GM21723 (cell line): ENCODE measurements at regions not wholly inside any gene's neighbourhood (a gene's known extent, or its start where the extent isn't known, plus 50 kb on each side); places are given as distances from the start of the nearest gene placed in this dataset.
"Not testable (repeated sequence)": the region's sequence is repeated elsewhere in the genome, so short reads cannot be mapped to it uniquely, and the experiment has no call there.

Experiments
- ATAC-seq: cut with Tn5 transposase; IDR thresholded peaks from one replicate; pipeline ENCODE4 v1.9.1; 2021; ENCODE audit warnings: mild to moderate bottlenecking, moderate library complexity; ENCODE audit not compliant: unreplicated experiment

DNA sequence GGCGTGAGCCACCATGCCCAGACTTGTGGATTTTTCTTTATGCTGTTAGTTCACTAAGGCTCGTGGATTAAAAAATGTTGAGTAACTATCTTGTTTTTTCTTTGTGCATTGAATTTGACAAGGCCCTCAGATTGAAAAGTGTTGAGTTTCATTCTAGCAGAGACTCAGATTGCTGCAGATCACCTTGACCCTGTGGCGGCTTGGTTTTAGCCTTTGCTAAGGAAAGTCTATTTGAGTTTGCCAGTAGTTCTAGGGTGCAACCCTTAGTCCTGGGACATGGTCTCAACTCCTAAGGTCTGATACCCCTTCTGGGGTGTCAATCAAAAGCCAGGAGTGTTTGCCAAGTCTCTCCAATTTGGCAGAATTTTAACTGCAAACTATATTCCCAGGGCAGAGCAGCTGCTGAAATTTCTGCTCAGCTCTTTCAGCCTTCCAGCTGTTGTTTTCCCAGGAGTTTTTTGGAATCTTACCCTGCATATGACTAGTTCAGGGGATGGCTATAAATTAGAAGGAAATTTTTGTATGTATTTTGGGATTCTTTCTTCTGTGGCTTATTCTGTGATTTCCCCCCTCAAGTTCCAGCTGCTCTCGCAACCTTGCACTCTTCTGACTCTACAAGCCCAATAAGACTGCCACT is 84.3 kb upstream of the HAND1 start:
- no peak for ATAC-seq

DNA sequence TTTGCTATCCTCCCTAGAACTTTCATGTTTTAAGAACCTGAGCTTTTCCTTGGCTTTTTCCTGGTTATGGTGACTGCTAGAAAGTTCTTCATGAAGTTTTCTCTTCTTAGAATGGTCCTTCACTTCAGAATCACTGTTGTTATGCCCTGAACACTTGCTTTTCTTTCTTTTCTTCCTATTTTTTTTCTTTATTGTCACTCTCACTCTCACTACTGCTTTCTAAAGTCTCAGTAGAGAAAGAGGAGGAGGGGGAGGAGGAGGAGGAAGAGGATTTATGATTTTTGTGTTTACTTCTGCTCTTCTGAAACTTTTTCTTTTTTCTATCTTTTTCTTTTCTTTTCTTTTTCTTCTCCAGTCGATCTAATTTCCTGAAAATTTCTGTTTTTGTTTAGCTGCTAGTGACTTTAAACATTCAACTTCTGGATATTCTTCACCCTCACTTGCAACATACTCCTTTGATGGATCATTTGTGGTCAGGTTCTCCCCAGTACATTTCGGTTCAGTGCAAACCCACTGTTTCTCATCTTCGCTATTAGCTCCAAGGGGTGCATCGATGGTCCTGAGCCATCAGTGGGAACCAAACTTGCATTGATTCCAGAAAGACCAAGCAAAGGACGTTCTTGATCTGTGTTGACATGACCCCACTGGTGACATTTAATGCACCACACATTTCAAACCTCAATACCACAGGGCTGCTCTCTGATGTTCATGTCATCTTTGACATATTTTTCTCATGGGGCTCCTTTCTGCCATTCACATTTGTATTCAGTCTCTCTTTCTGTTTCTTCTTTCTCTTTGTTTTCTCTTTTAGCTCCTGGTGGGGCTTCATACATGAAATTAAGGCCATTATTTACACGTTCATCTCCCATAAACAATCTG is 81.6 kb upstream of the HAND1 start:
- ATAC-seq = no peak

DNA sequence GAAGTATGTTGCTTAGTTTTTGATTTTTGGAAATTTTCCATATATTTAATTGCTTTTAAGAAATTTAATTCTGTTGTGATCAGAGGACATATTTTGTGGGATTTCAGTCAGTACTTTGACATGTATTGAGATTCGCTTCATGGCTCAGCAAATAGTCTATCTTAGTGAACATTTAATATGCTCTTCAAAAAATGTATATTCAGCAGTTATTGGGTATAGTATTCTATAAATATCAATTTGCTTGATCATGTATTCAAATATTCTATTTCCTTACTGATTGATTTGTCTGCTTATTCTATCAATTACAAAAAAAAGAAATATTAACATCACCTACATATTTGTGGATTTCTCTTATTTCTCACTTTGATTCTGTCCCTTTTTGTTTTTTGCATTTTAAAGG is 79.5 kb upstream of the HAND1 start:
- ATAC-seq = no peak

DNA sequence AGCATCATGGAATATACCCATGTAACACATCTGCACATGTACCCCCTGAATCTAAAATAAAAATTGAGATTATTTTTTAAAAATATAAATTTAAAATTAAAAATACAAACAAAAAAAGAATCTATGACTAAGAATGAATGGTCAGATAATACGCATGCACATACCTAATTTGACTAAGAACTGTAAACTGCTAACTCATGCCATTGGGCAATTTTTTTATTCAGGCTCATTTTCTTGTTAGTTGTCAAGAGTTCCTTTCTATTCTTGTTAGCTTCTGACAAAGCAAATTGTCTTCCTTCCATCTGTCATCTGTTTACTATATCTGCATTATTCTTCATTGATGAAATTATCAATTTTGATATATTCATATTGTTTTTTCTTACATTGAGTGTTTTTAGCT is 69.5 kb upstream of the HAND1 start:
- no peak for ATAC-seq

DNA sequence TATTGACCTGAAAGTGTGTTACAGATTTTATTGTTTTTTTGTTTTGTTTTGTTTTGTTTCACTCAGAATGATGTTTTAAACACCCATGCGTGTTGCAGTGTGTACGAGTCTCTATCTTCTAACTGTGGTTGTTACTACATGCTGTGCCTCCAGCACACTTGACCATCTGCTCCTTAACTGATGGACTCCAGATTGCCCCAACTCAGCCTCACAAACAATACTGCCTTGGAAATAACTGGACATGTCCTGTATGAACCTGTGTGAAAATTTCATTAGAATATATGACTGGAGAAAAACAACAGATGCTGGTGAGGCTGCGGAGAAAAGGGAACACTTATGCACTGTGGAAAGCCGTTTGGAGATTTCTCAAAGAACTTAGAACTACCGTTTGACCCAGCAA is 68.7 kb upstream of the HAND1 start:
- ATAC-seq = no peak

DNA sequence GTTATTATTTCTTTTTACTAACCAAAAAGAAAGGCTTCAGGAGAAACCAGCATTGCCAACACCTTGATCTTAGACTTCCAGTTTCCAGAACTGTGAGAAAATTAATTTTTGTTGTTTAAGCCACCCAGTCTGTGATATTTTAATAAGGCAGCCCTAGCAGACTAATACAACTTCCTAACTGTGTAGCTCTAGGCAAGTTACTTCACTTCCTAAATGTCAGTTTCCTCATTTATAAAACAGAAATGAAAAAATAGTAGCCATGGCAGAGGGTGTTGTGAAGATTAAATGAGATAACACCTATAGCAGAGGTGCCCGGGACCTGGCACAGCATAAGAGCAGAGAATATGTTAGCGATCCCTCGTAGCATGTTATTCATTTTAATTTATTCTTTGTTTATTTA is 66.6 kb upstream of the HAND1 start:
- ATAC-seq = no peak

DNA sequence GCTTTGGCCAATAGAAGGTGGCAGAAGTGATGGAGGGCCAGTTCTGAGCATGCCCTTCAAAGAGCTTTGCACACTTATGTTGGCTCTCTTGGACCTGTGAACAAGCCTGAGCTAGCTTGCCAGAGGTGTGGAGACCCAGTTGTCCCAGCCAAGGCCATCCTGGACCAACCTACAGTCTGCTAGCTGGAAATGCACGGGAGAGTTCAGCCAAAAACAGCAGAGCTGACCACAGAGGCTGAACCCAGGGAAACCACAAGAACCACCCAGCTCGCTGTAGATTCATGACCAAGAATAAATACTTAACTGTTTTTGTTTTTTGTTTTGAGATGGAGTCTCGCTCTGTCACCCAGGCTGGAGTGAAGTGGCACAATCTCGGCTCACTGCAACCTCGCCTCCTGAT is 65.4 kb upstream of the HAND1 start:
- ATAC-seq = no peak

DNA sequence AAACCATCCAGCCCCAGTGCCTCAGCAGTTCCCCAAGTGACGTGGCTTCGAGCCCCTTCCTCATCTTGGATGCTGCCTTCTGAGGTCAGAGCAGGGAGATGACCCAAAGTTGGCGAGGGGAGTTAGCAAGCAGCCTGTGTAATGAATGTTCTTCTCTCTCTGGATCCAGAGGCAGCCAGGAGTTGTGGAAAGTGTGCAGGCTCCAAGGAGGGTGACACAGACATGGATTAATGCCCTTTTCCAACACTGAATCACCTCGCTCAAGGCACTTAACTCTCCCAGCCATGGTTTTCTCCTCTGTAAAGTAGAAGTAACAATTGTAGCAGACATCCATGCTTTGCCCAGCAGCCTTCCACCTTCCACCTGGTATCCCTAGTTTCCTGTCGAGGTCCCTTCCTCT is 64.6 kb upstream of the HAND1 start:
- ATAC-seq = no peak

DNA sequence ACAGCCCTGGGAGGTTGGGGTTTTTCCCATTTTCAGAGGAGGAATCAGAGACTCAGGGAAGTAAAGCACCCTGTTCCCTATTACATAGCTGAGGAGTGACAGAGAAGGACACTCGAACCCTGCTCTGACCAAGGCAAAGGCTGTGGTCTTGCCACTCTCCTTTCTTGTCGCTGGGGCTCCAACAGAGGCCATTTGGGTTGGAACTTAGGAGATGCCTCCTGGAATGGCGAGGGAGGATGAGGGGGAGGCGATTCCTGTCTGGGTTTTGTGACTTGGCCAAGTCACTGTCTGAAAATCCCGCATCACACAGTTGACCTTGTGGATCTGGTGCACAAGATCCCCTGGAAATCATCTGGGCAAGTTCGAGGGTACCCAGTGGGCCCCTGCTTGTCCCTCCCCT is 64.0 kb upstream of the HAND1 start:
- ATAC-seq = no peak

DNA sequence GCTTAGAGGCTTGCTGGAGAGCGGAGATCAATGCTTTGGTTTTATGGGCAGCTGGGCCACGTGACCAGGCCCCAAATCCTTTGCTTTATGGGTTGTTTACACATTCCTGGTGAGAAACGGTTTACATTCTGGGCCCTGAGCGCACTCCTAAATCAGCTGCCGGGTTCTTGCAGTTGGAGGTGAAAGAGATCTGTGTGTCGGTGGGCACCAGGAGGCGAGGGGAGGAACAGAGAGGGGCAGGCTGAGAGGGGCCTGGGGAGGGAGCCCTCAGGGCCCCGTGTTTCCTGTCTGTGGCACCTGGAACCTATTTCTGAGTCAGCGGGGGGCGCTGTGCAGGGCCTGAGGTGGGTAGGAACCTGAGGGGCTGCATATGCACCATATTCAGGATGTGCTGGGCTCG is 63.5 kb upstream of the HAND1 start:
- ATAC-seq = no peak

DNA sequence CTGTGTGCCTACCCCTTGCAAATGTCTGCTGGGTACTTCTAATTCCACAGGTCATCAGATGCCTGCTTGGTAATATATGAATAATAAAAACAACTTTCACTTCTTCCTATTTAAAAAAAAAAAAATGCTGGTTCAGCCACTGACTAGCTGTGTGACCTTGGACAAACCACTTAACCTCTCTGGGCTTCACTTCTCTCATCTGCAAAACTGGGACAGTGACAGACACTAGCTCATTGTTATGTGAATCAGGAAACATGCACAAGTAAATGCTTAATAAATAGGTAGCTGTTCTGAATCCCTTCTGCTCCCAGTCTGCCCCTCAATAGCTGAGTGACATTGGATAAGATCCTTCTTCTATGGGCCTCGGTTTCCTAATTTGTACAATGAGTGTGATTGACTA is 62.6 kb upstream of the HAND1 start:
- ATAC-seq = no peak

DNA sequence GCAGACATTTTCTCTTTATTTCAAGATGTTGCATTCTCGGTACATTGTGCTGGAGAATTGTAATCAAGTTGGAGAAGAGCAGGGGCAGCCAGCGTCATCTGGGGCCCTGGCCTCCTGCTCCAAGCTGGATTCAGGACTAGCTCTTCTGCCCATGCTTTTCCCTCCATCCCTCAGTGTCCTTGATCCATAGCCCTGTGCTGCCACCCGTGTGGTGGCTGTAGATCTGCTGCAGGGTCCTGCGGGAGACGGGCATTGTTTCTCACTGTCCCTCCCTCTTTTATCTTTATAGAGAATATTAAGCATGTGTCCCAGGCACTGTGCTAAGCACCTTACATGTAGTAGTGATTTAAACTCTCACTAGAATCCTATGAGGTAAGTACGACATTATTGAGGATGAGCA is 60.5 kb upstream of the HAND1 start:
- ATAC-seq = no peak

DNA sequence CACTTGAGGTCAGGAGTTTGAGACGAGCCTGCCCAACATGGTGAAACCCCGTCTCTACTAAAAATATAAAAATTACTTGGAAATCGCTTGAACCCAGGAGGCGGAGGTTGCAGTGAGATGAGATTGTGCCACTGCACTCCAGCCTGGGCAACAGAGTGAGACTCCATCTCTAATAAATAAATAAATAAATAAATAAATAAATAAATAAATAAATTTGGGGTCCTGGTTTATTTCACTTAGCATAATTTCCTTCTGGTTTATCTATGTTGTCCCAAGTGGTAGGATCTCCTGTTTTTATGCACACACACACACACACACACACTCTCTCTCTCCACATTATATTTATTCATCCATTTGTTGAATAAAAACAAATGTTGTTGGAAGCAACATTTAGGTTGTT is 58.4 kb upstream of the HAND1 start:
- ATAC-seq = not testable (repeated sequence)

DNA sequence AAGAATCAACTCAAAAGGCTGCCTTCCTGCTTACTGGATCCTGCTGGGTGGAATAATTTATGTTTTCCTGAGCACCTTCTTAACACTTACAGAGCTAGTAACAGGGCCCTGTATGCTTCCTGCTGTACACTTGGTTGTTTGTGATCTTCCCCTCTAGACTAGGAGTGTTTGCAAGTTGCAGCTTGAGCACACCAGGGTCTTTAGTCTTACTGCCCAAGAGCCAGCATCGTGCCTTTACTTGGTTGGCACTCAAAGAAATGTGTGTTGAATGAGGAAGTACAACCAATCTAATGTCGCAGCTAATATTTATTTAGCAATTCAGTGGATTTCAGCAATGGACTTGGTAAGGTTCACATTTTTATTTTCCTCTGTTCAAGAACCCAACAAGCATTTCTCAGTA is 57.5 kb upstream of the HAND1 start:
- no peak for ATAC-seq

DNA sequence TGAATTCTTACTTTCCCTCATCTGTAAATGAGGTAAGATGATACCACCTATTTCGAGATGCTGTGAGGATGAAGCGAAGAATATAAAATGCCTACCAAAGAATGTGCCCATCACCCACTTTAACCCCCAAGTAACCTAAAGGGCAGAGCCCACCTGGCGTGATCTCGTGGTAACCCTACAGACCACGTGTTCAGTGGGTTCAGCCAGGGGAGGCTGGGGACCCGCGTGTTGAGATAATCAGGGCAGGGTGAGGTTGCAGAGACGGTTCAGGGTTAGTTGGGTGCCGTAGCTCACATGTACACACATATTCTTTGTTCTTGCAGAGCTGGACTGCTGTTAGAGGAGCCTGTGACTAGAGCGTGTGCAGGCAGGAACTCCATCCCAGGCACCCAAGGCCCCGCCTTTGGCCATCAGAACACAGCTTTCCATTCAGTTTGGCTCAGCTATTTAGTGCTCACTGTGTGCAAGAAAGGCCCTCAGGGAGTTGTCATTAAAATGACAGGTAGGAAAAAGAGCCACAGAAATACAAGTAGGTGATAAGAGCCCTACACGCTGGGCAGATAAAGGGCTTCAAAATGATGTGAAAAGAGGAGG is 56.5 kb upstream of the HAND1 start:
- no peak for ATAC-seq

DNA sequence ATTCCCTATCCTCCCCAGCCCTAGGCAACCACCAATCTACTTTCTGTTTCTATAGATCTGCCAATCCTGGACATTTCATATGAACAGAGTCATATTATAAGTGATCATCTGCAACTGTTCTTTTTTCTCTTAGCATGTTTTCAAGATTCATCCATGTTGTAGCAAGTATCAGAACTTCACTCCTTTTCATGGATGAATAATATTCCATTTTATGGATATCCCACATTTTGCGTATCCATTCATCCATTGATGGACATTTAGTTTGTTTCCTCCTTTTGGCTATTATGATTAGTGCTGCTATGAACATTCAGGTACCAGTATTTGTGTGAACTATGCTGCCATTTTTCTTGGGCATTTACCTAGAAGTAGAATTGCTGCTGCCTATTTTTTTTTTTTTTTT is 51.3 kb upstream of the HAND1 start:
- no peak for ATAC-seq

DNA sequence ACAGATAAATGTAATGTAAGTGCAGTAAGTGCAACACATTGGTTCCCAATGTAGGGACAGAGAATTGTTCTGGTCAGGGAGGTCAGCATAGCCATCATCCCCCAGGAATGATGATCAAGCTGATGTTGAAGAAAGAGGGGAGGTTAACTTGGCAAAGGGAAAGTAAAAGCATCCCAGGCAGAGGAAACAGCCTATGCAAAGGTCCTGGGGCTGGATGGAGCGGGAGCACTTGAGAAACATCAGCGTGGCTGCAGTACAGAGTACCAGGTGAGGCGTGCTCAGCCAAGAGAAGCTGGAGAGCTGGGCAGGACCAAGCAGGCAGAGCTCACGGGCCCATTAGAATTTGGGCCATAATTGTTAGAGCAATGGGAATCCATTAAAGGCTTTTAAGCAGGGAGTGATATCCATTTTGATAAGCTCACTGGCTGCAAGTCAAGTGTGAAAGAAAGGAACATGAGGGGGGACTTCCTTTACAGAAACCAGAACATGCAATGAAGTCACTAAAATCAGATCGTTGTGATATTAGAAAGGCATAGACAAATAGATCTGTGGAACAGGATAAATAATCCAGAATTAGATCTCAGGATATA is 50.1 kb upstream of the HAND1 start:
- ATAC-seq = no peak
